SK-N-MC (cell line): ENCODE measurements at regions not wholly inside any gene's neighbourhood (a gene's known extent, or its start where the extent isn't known, plus 50 kb on each side); places are given as distances from the start of the nearest gene placed in this dataset.

ENCODE experiments used
- EZH2 ChIP-seq: fragments of 200-600 bp; sonication (generic); IDR thresholded peaks from one replicate; pipeline ENCODE4 v1.6.1; 2017; ENCODE audit warnings: antibody characterized with exemption
- FOXP2 ChIP-seq: optimal IDR thresholded peaks from 2 replicates; pipeline ENCODE3; 2011; ENCODE audit warnings: mild to moderate bottlenecking, moderate library complexity; ENCODE audit not compliant: insufficient read depth; ENCODE audit errors: extremely low read length, control extremely low read depth
- POLR2AphosphoS5 ChIP-seq: IDR thresholded peaks from 2 replicates; pipeline ENCODE4 v1.6.1; 2012; ENCODE audit warnings: mild to moderate bottlenecking, low read depth, low read length, borderline replicate concordance

DNA sequence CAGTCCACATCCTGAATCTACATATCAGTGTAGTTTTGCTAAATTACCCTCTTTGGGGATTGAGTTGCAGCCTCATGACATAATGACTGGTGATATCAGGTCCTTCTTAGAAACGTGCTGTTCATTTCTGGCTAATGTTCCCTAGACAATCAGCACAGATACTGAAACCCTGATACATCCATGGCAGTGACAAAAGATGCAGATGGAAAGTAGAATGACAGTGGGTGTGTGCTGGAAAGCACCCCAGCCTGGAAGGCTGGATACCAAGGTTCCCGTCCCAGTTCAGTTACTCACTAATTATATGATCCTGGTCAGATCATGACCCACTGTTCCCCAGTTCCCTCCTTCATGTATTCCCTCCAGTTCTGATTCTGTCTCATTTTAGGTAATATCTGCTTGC lies 198.2 kb upstream of the FGGY start:
- no peak for TF ChIP-seq POLR2AphosphoS5
- TF ChIP-seq EZH2 = no peak
- no peak for TF ChIP-seq FOXP2
